Stimulated activated CD4-positive, alpha-beta T cell treated with anti-CD3 and anti-CD28 coated beads, TNF-alpha, amount 100 ng/mL, for 24 hours (primary cell): ENCODE measurements at regions not wholly inside any gene's neighbourhood (a gene's known extent, or its start where the extent isn't known, plus 50 kb on each side); places are given as distances from the start of the nearest gene placed in this dataset.

Experiments
- DNase-seq, 3 experiments: peaks; one replicate each; pipeline ENCODE4 v3.0.0-alpha.2; 2020; ENCODE audit warnings: low read depth in 3 of 3

GRCh38 chr4:13250263-13250662 lies 233.9 kb downstream of the RAB28 start:
- no peak for DNase-seq

- DNase-seq, result no peak
Observed at GRCh38 chr4:13248621-13249298, 235.4 kb downstream of the RAB28 start.

- DNase-seq, result no peak
Observed at GRCh38 chr4:13246107-13246506, 238.0 kb downstream of the RAB28 start.

- DNase-seq, result no peak
Observed at GRCh38 chr4:13244444-13244843, 239.7 kb downstream of the RAB28 start.

- DNase-seq, result no peak
Observed at GRCh38 chr4:13243152-13243551, 241.0 kb downstream of the RAB28 start.

- no peak for DNase-seq
Observed at GRCh38 chr4:13240066-13240465, 244.1 kb downstream of the RAB28 start.

DNA sequence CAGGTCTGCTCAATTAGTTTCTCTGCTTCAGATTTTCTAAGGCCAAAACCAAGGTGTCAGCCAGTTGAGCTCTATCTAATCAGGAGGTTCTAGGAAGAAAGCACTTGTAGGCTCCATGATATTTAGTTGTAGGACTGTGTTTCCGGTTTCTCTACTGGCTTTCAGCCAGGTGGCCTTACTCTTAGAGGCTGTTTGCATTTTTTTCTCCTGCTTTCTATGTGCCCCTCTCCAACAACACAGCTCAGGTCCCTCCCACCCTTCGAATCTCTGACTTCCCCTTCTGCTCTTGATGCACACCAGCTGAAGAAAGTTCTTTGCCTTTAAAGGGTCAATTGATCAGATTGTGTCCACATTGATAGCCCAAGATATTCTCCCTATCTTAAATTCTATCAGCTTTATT lies 245.2 kb downstream of the RAB28 start:
- no peak for DNase-seq

GRCh38 chr4:13236485-13236884 lies 247.7 kb downstream of the RAB28 start:
- no peak for DNase-seq

DNA sequence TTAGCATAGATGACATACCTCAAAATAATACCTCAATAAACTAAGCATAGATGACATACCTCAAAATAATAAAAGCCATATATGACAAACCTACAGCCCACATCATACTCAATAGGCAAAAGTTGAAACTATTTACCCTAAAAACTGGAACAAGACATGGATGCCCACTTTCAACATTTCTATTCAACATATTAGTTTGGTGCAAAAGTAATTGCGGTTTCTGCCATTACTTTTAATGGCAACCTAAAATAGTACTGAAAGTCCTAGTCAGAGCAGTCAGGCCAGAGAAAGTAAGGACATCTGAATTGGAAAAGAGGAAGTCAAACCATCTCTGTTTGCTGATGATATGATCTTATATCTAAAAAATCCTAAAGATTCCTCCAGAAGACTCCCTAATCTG lies 250.4 kb downstream of the RAB28 start:
- DNase-seq, result no peak

- no peak for DNase-seq
Observed at GRCh38 chr4:13219971-13220370, 264.2 kb downstream of the RAB28 start.

GRCh38 chr4:13218326-13218958 lies 265.7 kb downstream of the RAB28 start:
- no peak for DNase-seq

- DNase-seq, result no peak
Observed at GRCh38 chr4:13215560-13215959, 268.6 kb downstream of the RAB28 start.

DNA sequence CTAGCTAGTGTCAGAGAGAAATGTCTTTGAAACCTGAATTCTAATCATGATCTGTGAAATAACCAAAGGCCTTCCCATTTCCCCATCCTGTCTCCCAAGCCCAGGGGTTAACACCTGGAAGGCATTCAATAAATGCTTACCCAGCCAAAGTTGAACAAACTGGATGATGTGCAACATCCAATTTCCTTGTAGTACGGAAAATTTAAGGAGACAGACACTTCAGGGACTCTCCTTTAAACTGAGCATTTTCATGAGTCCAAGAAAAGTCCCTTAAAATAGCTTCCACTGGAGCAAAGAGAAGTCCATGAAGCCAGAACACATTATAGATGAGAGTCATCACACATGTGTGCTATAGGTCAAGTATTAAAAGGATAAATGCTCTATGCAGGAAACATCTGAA lies 271.2 kb downstream of the RAB28 start:
- no peak for DNase-seq

- no peak for DNase-seq
Observed at GRCh38 chr4:13209600-13209999, 274.5 kb downstream of the RAB28 start.

DNA sequence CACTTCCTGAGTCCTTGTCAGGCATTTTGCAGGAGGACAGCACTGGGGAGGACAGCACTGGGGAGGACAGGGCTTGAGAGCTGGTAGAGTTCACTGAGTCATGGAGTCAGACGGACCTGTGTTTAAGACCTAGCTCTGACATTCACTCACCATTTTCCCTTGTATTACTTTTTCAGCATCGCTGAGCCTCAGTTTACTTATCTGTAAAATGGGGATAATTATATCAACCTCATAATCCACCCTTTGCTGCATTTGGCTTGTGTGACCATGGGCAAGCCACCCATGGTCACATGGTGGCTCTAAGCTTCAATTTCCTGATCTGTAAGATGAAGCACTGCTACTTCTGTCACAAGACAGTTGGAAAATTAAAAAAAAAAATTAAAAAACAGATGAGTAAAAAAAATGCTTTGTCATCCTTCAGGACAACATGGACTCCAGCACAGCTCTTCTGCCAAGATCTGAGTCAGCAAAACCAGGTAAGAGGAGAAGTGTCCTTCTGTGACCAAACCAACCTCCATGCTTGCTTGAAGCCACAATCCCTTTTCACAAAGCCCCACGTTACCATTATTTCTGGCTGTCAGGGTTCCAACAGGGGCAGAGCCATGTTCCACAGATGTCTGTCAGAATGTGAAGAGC lies 275.5 kb downstream of the RAB28 start:
- DNase-seq, result no peak

DNA sequence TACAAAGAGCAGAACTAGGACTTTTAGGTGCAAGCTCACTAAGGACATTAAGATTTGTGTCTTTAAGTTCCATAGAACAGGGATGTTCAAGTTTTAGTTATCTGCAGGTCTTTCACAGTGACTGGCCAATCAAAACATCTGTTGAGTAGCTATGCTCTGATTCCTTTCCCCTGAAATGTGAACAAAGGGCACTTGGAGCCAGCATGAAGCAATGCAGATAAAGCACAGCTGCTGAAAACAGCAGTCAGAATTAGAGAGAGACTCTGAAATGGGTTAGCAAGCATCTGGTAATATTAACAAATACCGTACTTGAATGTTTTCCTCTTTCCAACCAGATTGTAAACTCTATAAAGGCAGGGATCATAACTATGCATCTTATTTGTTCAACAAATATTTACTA lies 276.9 kb downstream of the RAB28 start:
- no peak for DNase-seq

DNA sequence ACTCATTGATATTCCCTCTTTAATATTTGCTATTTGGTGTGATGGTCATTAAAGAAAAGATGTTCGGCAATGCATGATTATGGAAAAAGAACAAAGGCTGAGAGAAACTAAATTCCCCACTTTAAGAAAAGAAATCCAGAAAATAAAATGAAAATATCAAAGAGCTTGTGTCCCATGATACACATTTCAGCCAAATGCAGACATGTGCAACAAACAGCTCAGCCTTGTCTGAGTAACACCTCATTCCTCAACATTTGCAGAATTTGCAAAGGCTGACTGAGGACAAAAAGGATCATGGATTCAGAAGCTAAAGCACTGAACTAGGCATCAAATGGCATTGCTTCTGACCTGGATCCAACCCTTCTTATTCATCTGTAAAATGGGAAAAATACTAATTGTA lies 281.0 kb downstream of the RAB28 start:
- no peak for DNase-seq

GRCh38 chr4:13202701-13203100 lies 281.4 kb downstream of the RAB28 start:
- DNase-seq, result no peak

- DNase-seq, result no peak
Observed at GRCh38 chr4:13201241-13201640, 282.9 kb downstream of the RAB28 start.

DNA sequence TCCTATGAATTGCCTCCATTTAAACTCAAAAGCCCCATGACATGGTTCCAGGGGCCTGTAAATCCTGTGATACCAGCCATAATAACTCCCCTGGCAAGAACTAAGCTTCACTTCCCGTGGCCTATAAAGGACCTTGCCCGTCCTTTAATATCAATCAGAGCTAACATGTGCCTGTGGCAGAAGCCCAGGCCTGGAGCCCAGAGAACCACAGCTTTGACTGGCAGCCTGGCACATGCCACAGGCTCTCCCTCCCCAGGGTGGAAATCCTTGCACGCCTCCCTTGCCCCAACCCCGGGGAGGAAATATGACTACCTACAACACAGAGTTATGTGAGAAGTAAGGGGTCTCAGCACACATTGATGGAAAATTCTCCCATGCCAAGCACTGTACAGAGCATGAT lies 287.4 kb downstream of the RAB28 start:
- no peak for DNase-seq

DNA sequence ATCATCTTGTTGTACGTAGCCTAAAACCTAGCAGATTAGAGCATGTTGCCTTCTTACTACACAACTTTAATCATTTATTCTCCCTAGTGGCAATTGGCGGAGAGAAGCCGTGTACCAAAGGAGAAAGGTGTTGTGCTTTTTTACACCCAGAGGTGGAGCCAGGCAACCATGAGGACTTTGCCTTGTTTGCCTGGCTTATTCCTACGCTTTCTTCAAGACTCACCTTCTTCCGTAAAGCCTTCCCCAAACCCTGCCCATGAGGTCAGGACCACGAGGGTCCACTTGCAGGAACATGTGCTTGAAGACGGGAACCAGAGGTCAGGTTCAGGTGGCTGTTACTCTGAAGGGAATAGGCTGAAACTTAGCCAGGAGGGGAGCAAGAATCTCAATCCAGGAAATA lies 290.5 kb downstream of the RAB28 start:
- no peak for DNase-seq

DNA sequence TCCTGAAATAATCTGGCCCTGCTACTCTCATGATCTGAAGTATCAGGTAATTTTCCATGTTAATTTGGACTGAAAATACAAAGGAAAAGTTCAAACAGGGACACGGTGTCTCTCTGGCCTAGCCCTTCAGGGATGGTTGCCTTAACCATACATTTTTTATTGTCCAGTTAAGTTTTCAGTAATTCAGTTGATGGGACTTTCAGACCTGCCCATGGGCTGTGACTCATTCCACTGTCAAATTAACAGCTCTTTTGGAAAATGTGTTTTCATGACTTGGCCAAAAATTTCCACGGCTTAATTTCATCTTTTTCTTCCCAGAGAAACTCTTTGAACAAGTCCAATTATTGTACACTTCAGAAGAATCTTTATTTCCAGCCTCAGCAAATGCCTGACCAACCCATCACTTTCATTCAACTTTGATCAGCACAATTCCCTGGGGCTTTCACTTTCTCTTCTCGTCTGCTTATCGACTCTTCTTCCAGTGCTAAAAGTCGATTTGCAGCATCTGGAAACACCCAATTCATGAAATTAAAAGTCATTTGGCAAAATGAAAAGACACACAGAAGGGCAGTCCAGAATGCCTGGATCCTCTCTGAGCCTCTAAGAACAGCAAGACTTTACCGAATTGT lies 293.9 kb downstream of the RAB28 start:
- no peak for DNase-seq

GRCh38 chr4:13184199-13184598 lies 299.9 kb downstream of the RAB28 start:
- no peak for DNase-seq
